KG1 (cell line): ENCODE measurements at regions not wholly inside any gene's neighbourhood (a gene's known extent, or its start where the extent isn't known, plus 50 kb on each side); places are given as distances from the start of the nearest gene placed in this dataset.

Experiments used
- DNase-seq: peaks from one replicate; lab custom pipeline; 2025; lab: John Stamatoyannopoulos, UW

DNA sequence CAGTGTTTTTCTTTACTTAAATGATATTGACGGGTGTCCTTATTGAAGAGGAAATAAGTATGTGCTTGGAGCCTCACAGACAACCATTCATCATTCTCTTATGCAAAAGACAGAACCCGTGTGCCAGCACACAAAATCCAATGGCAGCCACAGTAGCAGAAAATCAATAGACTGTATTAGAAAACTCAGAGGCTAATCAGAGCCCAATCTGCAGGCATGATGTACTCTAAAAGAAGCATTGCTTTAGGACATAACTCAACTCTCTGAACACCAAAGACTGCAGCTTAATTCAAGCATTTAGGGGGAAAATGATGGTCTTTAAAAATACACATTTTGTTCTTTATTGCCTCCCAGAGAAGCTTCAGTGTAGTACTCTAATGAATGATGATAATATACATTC lies 476.9 kb downstream of the PDHA2 start:
- no peak for DNase-seq

DNA sequence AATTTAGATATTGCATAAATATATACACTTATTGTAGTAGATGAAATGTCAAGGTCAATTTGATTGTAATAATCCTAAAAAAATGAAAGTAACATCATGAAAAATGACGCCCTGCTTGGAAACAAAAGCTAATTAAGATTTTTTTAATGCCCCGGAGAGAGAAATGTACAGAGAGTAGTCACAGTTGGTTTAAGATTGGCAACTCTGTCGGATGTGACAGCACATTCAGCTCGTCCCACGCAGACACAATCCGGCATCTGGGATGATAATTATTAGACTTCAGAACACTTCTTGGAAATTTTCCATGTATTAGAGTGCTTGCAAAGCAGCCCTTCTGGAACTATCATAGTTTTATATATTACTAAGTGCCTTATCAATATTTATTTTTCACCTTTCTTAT lies 478.0 kb downstream of the PDHA2 start:
- DNase-seq: no peak

GRCh38 chr4:96326846-96327245 lies 487.0 kb downstream of the PDHA2 start:
- no peak for DNase-seq

- no peak for DNase-seq
Measured at GRCh38 chr4:96342196-96342595, 502.3 kb downstream of the PDHA2 start.

DNA sequence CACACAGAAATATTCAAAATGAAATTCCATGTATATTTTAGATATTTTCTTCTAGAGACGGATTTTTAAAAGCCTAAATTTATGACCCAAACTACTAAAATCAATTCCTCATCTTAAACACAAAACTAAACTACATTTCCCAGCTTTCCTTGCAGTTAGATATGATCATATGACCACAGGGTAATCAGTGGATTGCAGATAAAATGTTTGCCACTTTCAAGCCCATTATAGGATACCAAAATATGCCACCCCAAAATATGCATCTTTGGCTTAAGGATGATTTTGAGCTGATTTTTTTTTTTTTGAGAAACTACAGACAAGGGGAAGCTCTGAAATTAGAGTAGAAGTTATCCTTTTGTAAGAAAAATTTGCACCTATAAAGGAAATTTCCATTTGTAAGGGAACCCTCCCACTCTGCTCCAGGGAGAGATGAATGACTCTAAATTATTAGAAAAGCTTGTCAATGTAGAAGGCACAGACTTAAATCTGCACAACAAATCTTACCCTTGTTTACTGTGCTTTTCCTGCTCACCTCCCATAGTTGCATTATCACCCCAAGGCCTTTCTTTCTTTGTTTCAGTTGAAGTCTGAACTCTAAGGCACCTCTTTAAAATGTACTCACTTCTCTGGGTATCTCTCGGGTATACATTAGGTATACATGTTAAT lies 503.0 kb downstream of the PDHA2 start:
- DNase-seq: no peak

GRCh38 chr4:96343836-96344235 lies 503.9 kb downstream of the PDHA2 start:
- no peak for DNase-seq

DNA sequence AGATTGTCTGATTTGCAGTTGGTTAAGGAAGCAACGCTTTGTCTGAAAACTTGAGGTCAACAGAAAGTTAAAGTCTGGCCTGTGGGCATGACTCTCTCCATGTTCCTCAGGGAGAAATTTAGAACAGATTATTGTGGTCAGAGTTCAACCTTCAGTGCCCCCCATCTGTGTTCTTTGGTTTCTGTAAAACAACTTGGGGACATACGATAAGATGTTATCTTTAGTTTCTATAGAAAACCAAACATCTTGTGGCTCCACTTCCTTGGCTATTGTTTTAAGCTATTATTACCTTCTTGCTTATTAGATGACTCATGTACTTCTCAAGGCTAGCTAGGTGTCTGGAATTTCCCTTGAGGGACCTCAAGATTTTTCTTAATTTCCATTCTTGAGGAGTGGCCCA lies 507.7 kb downstream of the PDHA2 start:
- no peak for DNase-seq

DNA sequence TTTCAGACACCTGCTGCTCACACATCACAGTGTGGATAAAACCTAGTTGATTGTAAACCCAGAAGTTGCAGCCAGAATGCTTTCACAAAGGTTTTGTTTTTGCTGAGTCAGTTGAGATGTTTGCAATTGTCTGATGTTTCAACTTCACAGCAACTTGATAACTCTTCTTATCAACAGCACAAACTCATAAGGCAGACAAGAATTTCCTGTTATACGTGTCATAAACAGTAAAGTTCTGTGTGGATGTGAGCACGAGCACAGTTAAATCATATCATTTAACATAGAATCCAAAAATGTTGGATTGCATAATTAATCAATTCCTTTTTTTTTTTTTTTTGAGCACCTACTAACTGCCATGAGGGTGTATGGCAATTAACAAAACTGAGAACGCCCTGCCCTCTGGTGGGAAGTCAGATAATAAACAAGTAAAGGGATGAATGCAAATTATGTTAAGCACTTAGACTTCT lies 512.2 kb downstream of the PDHA2 start:
- no peak for DNase-seq

GRCh38 chr4:96354036-96354712 lies 514.3 kb downstream of the PDHA2 start:
- DNase-seq: no peak

- no peak for DNase-seq
Measured at GRCh38 chr4:96355414-96355813, 515.5 kb downstream of the PDHA2 start.

DNA sequence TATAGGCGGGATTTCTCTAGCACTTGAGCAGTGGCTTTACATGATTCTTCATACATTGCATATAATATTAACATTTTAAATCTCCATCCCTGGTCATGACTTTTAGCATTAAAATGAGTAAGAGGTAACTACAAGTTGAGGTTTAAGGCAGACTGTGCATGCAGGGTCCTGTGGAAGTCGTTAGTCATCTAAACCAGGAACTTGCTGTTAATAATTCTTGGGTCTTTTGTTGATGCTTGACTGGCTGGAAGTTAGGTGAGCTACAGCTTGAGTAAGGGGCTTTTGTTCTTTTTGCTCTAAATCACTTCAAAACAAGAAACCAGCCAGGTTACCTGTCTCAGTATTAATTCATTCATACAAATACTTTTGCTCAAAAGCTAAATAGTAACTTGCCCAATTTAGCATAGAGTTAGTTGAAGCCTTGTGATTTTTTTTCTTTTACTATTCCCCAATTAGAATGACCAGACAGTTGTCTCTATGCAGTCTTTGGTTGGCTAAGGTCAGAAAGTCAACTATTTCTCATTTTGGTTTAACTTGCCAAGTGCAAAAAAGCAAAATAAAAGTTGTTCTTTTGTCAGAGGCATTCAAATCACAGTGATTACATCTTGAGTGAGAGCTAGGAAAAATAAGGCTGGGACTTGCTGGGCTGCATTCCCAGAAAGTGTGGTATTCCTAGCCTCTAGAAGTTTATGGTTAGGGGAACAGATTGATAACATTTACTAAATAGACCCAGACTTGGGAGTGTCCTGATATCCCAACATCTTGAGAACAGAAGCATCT lies 516.9 kb downstream of the PDHA2 start:
- no peak for DNase-seq

GRCh38 chr4:96366632-96367031 lies 526.7 kb downstream of the PDHA2 start:
- no peak for DNase-seq

DNA sequence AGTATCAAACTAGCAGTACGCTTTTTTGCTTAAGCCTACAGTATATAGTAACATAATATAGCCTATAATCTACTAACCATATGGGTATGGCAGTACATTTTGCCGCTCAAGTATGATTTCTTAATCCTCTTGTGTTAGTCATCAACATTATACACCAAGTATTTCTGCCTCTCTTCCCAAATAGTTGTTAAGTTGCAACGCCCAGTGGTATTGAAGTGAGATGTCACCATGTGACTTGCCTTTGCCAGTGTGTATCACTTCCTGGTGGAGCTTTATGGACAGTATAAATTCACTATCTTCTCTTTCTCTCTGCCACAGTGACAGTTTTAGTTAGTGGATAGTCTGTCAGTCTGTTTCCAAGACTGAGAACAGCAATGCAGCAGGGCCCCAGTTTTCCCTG lies 535.5 kb downstream of the PDHA2 start:
- DNase-seq: no peak

DNA sequence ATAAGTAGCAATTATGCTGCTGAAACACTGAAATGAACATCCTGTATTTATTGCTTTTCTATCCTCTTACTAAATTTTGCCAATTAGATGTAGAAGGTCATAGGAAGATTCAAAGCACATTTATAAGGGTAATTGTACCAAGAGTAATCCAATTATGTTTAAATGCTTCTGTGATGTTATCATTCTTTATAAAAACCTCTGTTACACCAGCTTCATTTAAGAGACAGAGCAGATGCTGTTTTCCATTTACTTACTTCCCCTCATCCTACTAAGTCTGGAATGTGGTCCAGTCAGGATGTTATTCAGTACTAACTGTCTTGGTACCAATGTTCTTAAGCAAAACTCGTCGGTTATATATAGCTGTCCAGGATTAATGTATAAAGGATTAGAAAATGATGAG lies 539.6 kb downstream of the PDHA2 start:
- no peak for DNase-seq

DNA sequence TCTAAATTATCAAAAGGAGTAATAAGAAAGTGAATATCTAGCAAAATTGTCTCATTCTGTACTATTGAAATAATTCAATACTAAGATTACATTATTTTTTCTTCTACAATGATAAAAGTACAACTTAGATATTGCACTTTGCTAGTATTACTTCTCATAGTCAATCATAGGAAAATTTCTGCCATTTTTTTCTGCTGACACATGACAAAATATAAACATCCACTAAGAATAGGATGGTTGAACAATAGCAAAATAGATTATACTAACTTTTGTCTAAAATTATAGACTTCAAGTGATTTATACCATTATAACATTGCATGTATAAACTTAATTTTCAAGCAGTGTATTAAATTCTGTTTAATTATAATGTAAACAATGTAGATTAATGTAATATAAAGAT lies 540.2 kb downstream of the PDHA2 start:
- DNase-seq: no peak

- DNase-seq: no peak
Measured at GRCh38 chr4:96383349-96383748, 543.5 kb downstream of the PDHA2 start.

GRCh38 chr4:96389770-96390169 lies 549.9 kb downstream of the PDHA2 start:
- DNase-seq: no peak

- DNase-seq: no peak
Measured at GRCh38 chr4:96390404-96390803, 550.5 kb downstream of the PDHA2 start.

DNA sequence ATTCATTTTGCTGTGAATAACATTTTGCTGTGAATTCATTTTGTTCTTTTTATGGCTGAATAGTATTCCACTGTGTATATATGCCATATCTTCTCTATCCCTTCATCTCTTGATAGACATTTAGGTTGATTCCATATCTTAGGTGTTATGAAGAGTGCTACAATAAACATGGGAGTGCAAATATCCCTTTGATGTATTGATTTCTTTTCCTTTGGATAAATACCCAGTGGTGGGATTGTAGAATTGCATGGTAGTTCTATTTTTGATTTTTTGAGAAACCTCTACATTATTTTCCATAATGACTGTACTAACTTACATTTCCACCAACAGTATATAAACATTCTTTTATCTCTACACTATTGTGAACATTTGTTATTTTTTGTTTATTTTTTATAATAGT lies 555.9 kb downstream of the PDHA2 start:
- DNase-seq: no peak

DNA sequence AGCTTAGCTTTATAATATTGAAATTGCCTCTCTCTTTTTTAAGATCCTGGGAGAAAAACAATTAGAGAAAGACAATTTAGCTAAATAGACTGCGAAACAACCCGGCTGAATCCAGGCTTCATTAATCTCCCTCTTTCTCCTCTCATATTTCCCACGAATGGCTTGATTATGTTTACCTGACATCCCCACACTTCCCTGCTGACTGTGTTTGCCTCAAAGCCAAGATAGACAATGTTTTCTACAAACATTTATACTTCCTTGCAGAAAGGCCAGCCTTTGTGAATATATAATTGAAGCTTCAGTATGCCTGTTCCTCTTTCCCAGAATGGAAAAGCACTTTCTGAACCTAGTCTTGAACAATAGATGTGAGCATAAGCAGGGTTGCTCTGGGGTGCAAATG lies 566.8 kb downstream of the PDHA2 start:
- no peak for DNase-seq

DNA sequence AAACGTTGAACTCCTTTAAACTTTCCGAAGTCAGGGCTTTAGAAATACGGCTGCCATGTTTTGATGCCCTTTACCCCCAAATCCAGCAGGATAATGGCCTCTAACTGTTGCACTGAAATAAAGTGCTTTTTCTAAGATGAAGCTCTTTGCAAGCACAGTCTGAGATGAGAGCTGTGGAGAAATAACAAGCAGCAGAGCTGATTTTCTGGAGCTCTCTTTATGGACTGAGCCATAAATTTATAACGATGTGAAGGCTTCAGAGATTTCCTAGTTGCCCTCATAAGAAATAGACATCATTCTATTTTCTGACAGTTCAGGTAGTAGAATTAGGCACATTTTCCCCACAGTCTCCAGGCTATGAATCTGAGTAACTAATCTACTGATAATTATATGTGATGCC lies 567.3 kb downstream of the PDHA2 start:
- no peak for DNase-seq

GRCh38 chr4:96407738-96408463 lies 568.0 kb downstream of the PDHA2 start:
- DNase-seq: no peak
